GM12892 (cell line): ENCODE measurements at regions not wholly inside any gene's neighbourhood (a gene's known extent, or its start where the extent isn't known, plus 50 kb on each side); places are given as distances from the start of the nearest gene placed in this dataset.

ENCODE experiments used
- POLR2A ChIP-seq: IDR thresholded peaks from 2 replicates; pipeline ENCODE4 v1.6.1; 2011; ENCODE audit warnings: low read depth, low read length, control low read depth
- POLR2AphosphoS5 ChIP-seq: IDR thresholded peaks from 2 replicates; pipeline ENCODE4 v1.6.1; 2011; ENCODE audit warnings: low read depth, low read length, control low read depth

GRCh38 chr2:187976259-187976985, 315.3 kb upstream of the GULP1 start:
- no peak for TF ChIP-seq POLR2AphosphoS5
- no peak for TF ChIP-seq POLR2A
